HG03460 (cell line): ENCODE measurements at regions not wholly inside any gene's neighbourhood (a gene's known extent, or its start where the extent isn't known, plus 50 kb on each side); places are given as distances from the start of the nearest gene placed in this dataset.
"Not testable (repeated sequence)": the region's sequence is repeated elsewhere in the genome, so short reads cannot be mapped to it uniquely, and the experiment has no call there.

ENCODE experiments used
- ATAC-seq: cut with Tn5 transposase; IDR thresholded peaks from one replicate; pipeline ENCODE4 v1.9.1; 2021; ENCODE audit not compliant: unreplicated experiment

DNA sequence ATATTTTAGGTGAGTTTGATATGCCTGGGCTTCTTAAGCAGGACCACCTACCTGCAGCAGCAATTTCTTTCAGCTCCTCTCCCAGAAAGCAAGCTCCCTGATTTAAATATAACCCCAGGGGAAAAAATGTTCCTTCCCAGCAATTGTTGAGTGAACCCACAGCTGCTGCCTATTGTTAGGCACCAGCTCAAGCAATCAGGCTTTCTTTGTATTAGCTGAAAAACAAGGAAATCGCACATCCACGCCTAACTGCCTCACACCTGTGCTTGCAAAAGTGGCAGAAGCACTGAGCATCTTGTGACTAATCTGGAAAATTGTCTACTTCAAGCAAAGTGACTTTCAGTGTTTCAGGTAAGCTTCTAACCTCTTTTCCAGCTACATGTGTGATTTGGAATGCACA lies 432.2 kb downstream of the SMARCA1 start:
- ATAC-seq: no peak

DNA sequence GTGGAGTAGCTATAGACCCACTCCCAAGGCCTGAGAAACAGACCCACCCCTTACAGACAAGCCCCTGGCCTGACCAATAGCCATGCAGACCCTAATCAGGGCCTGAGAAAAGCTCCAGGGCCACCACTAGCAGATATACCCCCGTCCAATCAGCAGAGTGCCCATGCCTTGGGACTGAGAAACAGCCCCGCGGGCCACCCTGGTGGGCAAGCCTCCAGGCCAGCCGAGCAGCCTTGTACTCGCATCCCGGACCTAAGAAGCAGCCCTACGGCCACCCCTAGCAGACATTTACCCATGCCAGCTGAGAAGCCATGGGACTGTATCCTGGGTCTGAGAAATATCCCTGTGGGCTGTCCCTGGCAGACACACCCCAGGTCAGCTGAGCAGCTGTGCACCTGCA lies 436.5 kb downstream of the SMARCA1 start:
- no peak for ATAC-seq

DNA sequence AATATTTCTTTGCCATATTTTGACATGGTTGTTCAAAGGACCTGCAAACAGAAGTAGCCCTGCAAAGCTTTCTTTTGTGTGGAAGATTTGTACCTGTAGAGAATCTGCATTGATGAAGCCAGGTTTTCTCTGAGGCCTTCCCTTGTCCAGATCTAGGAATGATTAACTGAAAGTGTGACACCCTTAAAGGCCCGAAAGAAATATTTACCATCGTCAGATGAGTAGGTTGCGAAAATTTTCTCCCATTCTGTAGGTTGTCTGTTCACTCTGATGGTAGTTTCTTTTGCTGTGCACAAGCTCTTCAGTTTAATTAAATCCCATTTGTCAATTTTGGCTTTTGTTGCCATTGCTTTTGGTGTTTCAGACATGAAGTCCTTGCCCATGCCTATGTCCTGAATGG lies 439.0 kb downstream of the SMARCA1 start:
- not testable (repeated sequence) for ATAC-seq

DNA sequence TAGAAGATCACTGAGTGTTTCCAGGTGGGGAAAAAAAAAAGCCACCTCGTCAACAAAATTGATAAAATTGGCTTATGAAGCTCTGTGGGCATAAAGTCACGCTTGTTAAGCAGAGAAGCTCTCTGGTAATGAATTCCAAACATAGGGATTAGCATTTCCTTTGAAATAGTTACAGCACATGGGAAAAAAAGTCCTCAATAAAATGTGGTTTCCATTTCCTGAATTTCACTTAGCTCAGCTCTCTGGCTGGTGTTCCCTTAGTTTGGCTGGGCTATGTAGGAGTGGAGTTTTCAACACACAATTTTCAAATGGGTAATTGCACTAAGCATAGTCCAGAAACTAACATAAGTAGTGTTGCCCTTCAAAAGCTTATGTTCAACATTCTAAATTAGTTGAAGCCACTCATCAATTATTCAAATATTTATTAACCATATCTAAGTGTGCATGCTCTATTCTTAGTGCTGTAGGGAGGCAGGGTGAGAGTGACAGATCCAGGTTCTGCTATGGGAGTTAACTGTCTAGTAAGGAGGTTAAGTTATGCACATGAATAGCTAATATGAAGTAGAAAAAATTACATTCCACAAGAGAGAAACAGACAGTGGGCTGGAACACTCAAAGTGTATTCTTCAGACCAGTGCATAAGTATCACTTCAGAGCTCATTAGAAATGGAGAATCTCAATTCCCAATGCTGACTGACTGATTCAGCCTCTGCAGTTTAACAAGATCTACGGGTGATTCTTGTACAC lies 445.7 kb downstream of the SMARCA1 start:
- no peak for ATAC-seq

DNA sequence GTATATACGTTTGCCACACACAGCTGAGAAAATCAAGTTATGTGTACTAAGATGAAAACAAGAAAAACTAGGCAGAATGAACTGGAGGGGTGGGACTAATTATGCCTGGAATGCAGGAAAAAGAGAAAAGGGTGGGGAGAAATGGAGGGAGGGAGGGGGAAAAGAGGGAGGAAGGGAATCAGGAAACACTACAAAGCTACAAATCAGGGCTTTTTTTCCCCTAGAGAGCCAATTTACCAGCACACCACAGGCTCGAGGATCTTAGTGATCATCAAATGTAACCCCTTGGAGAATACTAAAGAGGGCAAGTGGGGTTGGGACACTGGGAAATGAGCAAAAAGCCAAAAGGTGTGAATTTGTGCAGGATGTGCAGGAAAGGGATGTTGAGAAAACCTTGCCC lies 451.9 kb downstream of the SMARCA1 start:
- no peak for ATAC-seq

DNA sequence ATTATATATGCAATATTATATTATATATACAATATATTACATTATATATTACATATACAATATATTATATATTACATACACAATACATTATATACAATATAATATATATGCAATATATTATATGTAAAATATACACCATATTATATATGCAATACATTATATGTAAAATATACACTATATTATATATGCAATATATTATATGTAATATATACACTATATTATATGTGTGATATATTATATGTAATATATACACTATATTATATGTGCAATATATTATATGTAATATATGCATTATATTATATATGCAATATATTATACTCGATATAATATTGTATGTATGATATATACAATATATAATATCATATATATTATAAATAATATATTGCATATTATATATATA lies 457.4 kb downstream of the SMARCA1 start:
- no peak for ATAC-seq

DNA sequence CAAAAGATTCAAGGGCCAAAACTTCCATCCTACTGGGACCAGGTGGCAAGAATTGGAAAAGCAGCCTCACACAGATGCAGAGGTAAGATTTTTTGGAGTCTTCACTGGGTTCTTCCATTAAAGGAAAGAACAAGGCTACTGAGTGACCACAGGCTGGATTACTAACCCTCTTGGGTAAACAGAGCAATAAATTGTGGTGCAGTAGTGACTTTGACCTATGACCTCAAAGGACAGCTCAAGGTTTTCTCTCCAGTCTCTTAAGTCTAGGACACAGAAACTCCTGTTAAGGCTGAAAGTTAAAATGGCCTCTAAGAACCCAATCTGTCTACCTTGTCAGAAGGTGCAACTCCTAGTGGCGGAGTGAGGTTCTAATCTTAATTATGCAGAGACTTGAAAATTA lies 464.9 kb downstream of the SMARCA1 start:
- ATAC-seq: no peak

DNA sequence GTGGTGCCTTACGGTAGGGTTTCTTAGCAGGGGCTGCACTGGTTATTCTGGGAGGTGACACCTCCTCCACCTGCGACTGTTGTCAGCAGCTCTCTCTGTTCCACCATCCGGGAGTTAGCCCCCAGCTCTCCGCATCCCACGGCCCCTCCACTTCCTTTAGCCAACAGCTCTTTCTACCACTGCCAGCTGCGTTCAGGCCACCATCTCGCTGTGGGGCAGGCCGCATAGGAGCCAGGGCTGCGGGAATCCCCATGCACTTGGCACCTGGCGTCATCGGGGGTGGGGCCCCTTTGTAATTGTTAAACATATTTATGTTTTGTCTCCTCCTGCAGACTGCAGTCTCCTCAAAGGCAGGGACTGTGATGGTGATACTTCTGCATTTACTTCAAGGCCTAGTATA lies 480.2 kb downstream of the SMARCA1 start:
- no peak for ATAC-seq

DNA sequence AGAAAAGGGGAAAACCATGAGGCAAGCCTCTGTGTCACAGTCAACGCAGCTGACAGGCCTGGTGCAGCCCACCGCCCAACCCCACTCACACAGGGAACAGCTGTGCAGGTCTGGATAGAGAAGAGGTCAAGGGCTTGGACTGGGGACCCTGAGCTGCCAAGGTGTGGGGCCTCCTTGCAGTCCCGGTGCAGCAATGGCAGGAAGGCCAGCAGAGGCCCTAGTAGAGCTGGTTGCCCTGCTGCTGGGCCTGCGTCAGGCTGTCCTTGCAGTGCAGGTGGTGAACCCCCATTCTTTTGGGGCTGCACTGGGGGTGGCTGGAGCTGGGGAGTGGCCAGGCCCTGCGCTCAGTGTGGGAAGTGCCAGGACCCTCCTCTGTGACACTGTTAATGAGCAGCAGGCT lies 482.0 kb downstream of the SMARCA1 start:
- ATAC-seq: no peak

DNA sequence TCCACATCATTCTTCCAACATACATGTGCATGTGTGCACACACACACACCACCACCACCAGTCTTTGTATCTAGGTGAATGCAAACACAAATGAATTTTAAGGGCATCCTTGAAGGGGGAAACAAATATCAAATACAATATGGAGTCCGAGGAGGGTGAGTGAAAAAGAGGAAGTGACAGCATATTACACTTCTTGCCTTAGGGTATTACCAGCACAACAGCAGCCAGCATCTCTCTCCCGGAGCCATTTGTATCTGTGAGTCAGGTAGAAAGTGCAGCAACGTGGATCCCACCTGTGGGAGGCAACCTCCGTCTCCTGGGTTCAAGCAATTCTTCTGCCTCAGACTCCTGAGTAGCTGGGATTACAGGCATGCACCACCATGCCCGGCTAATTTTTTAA lies 483.2 kb downstream of the SMARCA1 start:
- ATAC-seq: no peak

DNA sequence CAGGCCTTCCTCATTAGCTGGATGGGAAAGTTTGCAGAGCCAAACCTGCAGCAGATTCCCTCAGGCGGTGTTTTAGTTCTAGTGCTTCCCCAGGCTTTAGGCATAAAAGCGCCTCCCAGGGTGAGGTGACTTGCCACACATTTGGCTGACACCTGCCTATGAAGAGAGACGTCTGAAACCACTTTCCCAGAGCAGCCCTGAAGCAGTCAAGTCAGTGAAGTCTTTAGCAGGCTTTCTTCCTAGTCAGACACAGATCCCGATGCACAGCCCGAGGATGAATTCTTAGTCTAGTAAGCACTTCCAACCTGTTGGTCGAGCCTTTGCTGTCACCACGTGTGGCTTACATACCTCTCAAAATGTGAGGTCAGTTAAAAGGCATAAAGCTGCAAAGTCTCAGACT lies 484.1 kb downstream of the SMARCA1 start:
- no peak for ATAC-seq

DNA sequence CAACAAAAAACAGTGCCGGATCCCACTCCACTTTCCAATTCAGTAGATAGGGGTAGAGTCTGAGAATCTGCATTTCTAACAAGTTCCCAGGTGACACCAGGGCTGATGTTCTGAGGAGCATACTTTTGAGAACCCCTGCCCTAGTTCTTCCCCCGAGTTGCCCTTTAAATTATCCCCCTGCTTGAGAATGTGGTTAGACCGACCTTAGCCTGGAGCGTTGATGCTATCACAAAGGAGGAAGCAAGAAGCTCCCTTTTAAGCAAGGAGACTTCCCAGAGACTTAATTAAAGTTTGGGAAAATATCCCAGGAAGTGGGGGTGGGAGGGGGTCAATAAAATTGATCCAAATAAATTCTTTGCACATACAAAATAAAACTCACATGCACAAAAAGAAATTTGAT lies 485.9 kb downstream of the SMARCA1 start:
- no peak for ATAC-seq

DNA sequence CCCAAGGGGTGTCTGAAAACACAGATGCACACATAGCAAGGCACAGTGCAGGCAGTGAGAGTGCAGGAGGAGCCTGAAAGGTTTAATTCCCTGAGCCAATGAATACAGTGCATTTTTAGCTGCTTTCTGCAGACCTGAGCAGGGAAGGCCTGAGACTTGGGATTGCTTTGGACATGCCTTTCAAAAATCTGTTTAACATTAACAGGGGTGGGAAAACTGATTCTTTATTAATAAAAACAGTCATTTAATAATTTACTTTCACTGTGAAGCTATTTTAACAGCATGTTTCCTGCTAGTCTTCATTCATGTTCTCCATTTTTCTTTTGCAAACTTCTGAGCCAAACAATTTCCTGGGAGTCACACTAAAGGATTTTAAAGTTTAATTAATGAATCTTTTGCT lies 488.1 kb downstream of the SMARCA1 start:
- no peak for ATAC-seq

DNA sequence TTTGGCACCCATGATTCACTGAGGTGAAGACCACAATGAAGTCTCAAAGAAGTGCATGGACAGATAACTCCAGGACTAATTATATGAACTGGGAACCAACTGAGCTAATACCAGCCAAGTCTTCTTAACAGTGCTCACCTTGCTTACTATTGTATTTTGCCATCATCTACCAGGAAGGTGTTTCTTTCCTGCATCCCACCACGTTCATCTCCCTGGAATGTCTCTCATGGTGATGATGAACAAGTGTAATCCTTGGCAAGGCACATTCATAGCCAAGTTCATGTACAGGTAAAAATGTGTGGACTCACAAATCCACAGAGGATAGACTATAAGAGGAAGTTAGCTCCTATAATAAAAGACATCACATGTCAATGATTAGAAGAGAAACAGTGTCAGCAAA lies 489.1 kb downstream of the SMARCA1 start:
- ATAC-seq: no peak

DNA sequence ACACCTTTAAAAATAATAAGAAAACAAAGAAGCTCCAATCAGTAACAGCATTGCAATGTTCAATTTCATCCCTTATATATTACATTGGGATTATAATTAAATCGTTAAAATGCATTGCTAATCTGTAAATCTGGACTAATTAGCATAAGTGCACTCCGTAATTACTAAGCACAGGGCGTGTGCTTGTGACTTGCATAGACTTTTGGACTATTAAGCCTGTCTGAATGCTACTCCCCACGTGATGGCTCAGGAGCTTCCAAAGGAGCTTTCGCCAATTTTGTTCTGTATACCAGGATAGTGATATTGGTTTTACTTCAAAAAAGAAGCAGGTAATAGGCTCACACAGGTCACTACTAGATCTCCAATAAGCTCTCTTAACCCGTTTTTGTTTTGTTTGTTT lies 497.1 kb downstream of the SMARCA1 start:
- ATAC-seq: no peak

DNA sequence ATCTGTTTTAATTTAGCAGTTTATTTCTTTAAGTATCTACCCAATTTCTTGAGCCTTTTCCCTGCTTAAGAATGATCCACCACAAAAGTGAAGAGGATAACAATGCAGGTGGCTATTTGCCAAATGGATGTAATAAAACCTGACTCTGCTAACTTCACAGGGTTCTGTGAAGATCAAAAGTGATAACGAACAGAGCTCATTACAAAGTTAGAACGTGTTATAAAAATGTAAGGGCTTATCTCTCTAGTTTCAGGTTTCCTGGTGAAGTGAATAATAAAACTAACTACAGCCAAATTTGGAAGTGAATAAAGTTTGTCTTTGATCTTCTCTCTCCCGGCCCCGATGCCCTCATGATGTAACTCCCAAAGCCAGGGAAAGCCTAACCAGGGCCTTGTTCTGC lies 497.9 kb downstream of the SMARCA1 start:
- ATAC-seq: no peak

DNA sequence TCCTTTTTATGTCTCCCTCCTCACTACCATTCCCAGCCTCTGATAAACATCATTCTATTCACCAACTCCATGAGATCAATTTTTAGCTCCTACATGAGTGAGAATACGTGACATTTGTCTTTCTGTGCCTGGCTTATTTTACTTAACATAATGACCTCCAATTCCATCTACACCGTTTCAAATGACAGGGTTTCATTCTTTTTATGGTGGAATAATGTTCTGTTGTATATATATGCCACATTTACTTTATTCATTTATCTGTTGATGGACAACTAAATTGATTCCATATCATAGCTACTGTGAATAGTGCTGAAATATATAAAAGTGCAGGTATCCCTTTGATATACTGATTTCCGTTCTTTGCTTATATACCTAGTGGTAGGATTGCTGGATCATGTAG lies 503.9 kb downstream of the SMARCA1 start:
- ATAC-seq: no peak

DNA sequence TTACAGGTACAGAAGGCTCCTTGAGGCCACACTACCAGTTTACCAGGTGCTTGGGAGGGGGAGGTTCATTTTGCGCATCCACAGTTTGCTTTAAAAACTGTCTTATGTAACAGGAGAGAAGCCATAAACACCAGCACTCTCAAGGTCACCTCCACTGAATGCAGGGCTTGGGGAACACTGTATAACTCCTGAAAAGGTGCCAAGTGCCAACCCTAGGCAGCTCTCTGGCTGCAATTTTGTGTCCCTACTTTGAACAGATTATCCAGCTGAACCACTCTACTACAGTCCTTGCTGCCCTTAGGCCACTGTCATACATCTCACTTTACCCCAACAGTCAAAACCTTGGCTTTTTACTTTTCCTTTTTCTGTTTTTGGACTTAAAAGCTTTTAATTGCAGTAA lies 507.9 kb downstream of the SMARCA1 start:
- ATAC-seq: no peak

DNA sequence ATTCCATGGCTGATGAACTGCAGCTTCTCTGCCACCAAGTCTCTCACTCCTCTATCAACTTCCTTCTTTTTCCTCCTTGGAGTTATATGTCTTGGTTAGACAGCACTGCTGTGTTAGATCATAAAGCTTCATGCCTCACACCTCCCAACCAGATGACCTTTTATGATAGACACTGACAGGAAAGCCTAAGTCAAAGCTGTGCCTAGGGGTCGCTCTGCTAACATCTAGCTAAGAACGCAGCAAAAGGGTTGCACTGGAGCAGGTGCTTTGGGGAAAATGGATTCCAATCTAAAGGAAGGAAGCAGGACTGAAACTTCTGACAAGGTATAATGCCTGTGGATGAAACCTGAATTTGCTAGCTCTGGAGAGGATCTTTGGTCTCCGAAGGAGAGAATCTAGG lies 509.7 kb downstream of the SMARCA1 start:
- ATAC-seq: no peak

DNA sequence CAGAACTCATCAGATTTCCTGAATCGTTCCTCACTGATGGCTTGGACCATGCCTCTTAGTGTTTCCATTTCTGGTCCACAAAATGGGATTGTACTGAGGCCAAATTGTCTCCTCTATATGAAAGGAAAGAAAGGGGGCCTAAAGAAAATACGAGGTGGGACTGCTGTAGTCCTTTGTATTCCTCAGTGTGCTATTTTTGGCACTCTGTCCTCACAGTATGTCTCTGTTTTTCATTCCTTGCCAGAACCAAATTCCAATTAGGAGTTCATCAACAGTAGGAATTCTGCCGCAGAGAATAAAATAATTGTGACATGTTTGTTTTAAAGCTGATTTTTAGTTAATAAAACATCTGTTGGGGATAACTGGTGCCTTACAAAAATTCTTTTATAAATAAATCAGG lies 515.7 kb downstream of the SMARCA1 start:
- no peak for ATAC-seq

DNA sequence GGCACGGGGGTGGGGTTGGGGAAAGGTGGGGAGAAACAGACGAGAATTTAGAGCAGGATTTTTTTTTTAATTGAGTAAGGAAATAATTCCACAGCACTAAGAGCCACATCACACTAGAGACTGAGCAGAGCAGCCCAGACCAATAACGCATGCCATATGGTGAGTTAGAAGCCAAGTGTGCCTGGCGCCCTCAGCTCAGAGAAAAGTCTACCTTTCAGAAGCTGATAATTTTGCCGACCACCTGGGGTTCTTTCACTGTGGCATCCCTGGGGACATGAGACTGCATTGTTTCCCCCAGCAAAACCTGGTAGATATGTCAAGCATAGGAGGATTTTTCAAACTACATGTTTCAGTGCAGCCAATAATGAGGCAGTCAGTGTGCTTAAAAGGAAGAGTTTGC lies 516.8 kb downstream of the SMARCA1 start:
- ATAC-seq: no peak

DNA sequence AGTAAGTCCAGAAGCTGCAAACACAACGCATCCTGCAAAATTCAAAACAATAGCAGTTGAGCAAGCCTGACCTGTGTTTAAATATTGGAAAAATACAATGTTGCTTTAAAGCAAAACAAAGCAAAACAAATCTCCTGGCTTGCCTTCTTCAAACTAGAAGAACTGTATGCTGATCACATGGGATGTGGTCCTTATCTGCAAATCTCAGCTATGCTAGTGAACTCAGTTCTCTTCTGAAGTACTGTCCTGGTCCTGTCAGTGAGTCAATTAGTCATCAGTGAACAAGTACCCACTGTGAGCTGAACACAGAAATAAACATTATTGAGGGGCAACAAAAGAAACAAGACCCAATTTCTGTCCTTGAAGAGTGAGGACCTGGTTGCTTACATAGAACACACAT lies 522.5 kb downstream of the SMARCA1 start:
- ATAC-seq: no peak

DNA sequence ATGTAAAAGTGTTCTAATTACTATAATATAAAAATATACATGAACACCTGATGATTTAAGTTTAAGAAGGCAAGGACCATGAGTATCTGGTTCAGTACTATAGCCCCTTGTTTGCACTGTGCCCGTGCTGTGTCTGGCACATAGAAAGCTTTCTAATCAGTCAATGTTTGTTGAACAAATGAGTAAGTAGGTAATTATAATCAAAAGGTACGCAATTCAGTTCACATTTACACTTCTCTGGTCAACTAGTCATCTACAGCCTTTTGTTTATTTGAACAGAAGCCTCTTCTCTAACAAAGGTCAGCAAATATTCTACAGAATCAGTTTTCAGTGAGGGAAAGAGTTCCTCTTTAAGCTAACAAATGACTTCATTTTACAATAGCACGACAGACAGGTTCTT lies 523.3 kb downstream of the SMARCA1 start:
- ATAC-seq: no peak
